ENCODE measurements at regions not wholly inside any gene's neighbourhood (a gene's known extent, or its start where the extent isn't known, plus 50 kb on each side); places are given as distances from the start of the nearest gene placed in this dataset.
A peak's percentile ranks its signal among the peaks of the same experiment; 100 is the strongest.

- H3K27ac ChIP-seq (ENCODE audit: low read depth in 2 of 2, low read length in 1 of 2), result no peak overlapping the region
- DNase-seq, result no peak
- WGBS (ENCODE audit: low lambda C conversion rate), result 27% methylated on average over 4 of the region's 4 CpGs
- no peaks in the 10 kb centered on the region for H3K36me3 ChIP-seq (replicated peaks in 1 of 2; ENCODE audit: control insufficient read depth in 1 of 2, insufficient read depth in 2 of 2, low read length in 1 of 2)
- no peak overlapping the region for H2AFZ ChIP-seq (ENCODE audit: low read depth)
- no peaks in the 10 kb centered on the region for H3F3A ChIP-seq (replicated peaks; ENCODE audit: insufficient read depth)
- CTCF ChIA-PET, result interaction anchor here (0.7 kb wide), 1 partner anchor 8 kb away, joined by 3 read pairs; no protein-coding TSS in a partner anchor
- no peaks in the 10 kb centered on the region for H4K20me1 ChIP-seq (ENCODE audit: insufficient read depth)
- H3K4me3 ChIP-seq (ENCODE audit: low read depth in 2 of 2, low read length in 1 of 2), result no peak overlapping the region
- no peaks in the 10 kb centered on the region for H3K9me3 ChIP-seq
- H3K9ac ChIP-seq, result no peak overlapping the region
- no peaks in the 10 kb centered on the region for H3K27me3 ChIP-seq (ENCODE audit: insufficient read depth)
- H3K4me1 ChIP-seq (ENCODE audit: control insufficient read depth in 1 of 2, insufficient read depth in 2 of 2, low read depth in 1 of 2, low read length in 1 of 2), result no peaks in the 10 kb centered on the region
- H3K79me2 ChIP-seq (ENCODE audit: insufficient read depth), result no peaks in the 10 kb centered on the region
- H3K4me2 ChIP-seq, result no peak overlapping the region
- TF ChIP-seq MEF2A (IDR thresholded peaks at IDR 0.05; ENCODE audit: borderline replicate concordance, low read depth), result no peak
- no peak for TF ChIP-seq JUND (IDR thresholded peaks at IDR 0.05)
- no peak for TF ChIP-seq TCF12 (IDR thresholded peaks at IDR 0.05)
- no peak for TF ChIP-seq USF2 (IDR thresholded peaks at IDR 0.05; ENCODE audit: borderline replicate concordance, low read depth, low read length)
- no peak for TF ChIP-seq RXRA (IDR thresholded peaks at IDR 0.05; ENCODE audit: borderline replicate concordance, low read depth)
- no peak for TF ChIP-seq FOXM1 (IDR thresholded peaks at IDR 0.05; ENCODE audit: low read depth)
- no peak for TF ChIP-seq NFIC (IDR thresholded peaks at IDR 0.05; ENCODE audit: borderline replicate concordance)
- no peak for TF ChIP-seq YY1 (IDR thresholded peaks at IDR 0.05; ENCODE audit: low read depth)
- no peak for TF ChIP-seq CHD2 (IDR thresholded peaks at IDR 0.05; ENCODE audit: low read length, partially characterized antibody)
- TF ChIP-seq IRF3 (IDR thresholded peaks at IDR 0.05; ENCODE audit: low read depth, low read length), result no peak
- no peak for TF ChIP-seq TAF1 (IDR thresholded peaks at IDR 0.05; ENCODE audit: borderline replicate concordance, low read depth, low read length)
- no peak for TF ChIP-seq GABPA (IDR thresholded peaks at IDR 0.05; ENCODE audit: low read depth)
- no peak for TF ChIP-seq TEAD4 (IDR thresholded peaks at IDR 0.05; ENCODE audit: borderline replicate concordance, insufficient read depth)
- no peak for TF ChIP-seq FOSL2 (IDR thresholded peaks at IDR 0.05; ENCODE audit: borderline replicate concordance, low read depth)
- no peak for TF ChIP-seq EP300 (IDR thresholded peaks at IDR 0.05; ENCODE audit: borderline replicate concordance in 1 of 2, low read depth in 1 of 2, low read length in 1 of 2)
- no peak for TF ChIP-seq POLR2AphosphoS5 (IDR thresholded peaks at IDR 0.05; ENCODE audit: low read depth, low read length)
- H3K9me2 ChIP-seq, result no peaks in the 10 kb centered on the region
- POLR2A ChIA-PET, result no interaction called here
Observed at GRCh38 chr16:60763869-60764268, 1272.4 kb downstream of the CDH8 start.

GRCh38 chr16:60755907-60756306 is 1280.3 kb downstream of the CDH8 start:
- Histone ChIP-seq H3K4me2 (no peak overlapping the region), H3K79me2 (ENCODE audit: insufficient read depth) (no peaks in the 10 kb centered on the region), H3K9me3 (no peaks in the 10 kb centered on the region), H2AFZ (ENCODE audit: low read depth) (no peak overlapping the region), H3K4me3 (ENCODE audit: low read depth in 2 of 2, low read length in 1 of 2) (no peak overlapping the region), H3F3A (replicated peaks; ENCODE audit: insufficient read depth) (no peaks in the 10 kb centered on the region), H3K4me1 (ENCODE audit: control insufficient read depth in 1 of 2, insufficient read depth in 2 of 2, low read depth in 1 of 2, low read length in 1 of 2) (no peaks in the 10 kb centered on the region), H3K9me2 (0 out of 2 replicates have a peak, but pooled peaks cover 3% of the 10 kb centered on the region), H3K27ac (ENCODE audit: low read depth in 2 of 2, low read length in 1 of 2) (no peak overlapping the region), H3K36me3 (replicated peaks in 1 of 2; ENCODE audit: control insufficient read depth in 1 of 2, insufficient read depth in 2 of 2, low read length in 1 of 2) (no peaks in the 10 kb centered on the region), H3K9ac (no peak overlapping the region), H3K27me3 (ENCODE audit: insufficient read depth) (no peaks in the 10 kb centered on the region), H4K20me1 (ENCODE audit: insufficient read depth) (no peaks in the 10 kb centered on the region)
- no peak for DNase-seq
- ChIA-PET CTCF (interaction anchor here (0.6 to 0.9 kb wide), 3 partner anchors 8 to 38 kb away, joined by 3 to 7 read pairs (median 3); no protein-coding TSS in a partner anchor), POLR2A (no interaction called here)
- no peak for TF ChIP-seq FOXM1 (IDR thresholded peaks at IDR 0.05; ENCODE audit: low read depth)
- TF ChIP-seq RAD21 (IDR thresholded peaks at IDR 0.05; ENCODE audit: low read length), result peak; percentile 49

Measured in SK-N-SH (cell line).